HCT116 (cell line): ENCODE measurements at regions not wholly inside any gene's neighbourhood (a gene's known extent, or its start where the extent isn't known, plus 50 kb on each side); places are given as distances from the start of the nearest gene placed in this dataset.

ENCODE experiments used
- ATAC-seq: fragments of 200-7000 bp; cut with Tn5 transposase; 2 replicates; pipeline ENCODE4 v1.9.1; 2020; ENCODE audit warnings: mild to moderate bottlenecking, moderate library complexity
- BruUV-seq: library from RNA; stranded (reverse); fragments of 400-500 nt; replicated peaks from 2 replicates; lab custom pipeline; 2021; lab: Mats Ljungman, UMichigan
- CTCF ChIA-PET: fragments of 300-600 bp; sonication (Branson Sonifier 250); formaldehyde crosslinking; loops from one replicate; lab custom pipeline; 2021; ENCODE audit warnings: antibody characterized with exemption; lab: Charles Lee
- POLR2A ChIA-PET: fragments of 300-600, 350-600 bp; sonication (Branson Sonifier 250); formaldehyde crosslinking; loops from one replicate; lab custom pipeline; 2021; ENCODE audit warnings: antibody characterized with exemption; lab: Charles Lee
- RAD21 ChIA-PET, 2 experiments: fragments of 300-600 bp; sonication (Branson Sonifier 250); formaldehyde crosslinking; loops; one replicate each; lab custom pipeline; 2023; ENCODE audit warnings: low total read pairs in 2 of 2; ENCODE audit not compliant: uncharacterized antibody in 2 of 2, unreplicated experiment in 2 of 2, low non-redundant PET in 1 of 2; lab: Charles Lee
- DNase-seq: peaks from one replicate; pipeline ENCODE4 v3.0.0-alpha.2; 2010; ENCODE audit warnings: low read depth, low spot score
- H2AFZ ChIP-seq: fragments of 200-600 bp; shearing (Covaris generic), sonication (generic); 2 replicates; pipeline ENCODE4 v1.6.1; 2017; ENCODE audit warnings: low read depth, mixed run types, mixed read lengths, antibody characterized with exemption, low read length; ENCODE audit not compliant: poor library complexity, severe bottlenecking
- H3K27ac ChIP-seq: 2 replicates; pipeline ENCODE4 v1.5.1; 2012; ENCODE audit warnings: low read depth, low read length
- H3K27me3 ChIP-seq: fragments of 200-600 bp; sonication (generic); 2 replicates; pipeline ENCODE4 v1.6.1; 2016; ENCODE audit warnings: mixed run types, low read length, mixed read lengths; ENCODE audit not compliant: insufficient read depth
- H3K36me3 ChIP-seq, 2 experiments: fragments of 200-500 bp in 1 of 2; fragments of 200-600 bp in 1 of 2; sonication (Bioruptor generic) in 1 of 2; sonication (generic) in 1 of 2; 2 replicates each; pipeline versions ENCODE4 v1.5.1 to v1.6.1; 2014 to 2016; ENCODE audit warnings: low read length in 2 of 2, inconsistent platforms in 1 of 2, mixed read lengths in 1 of 2, mixed run types in 1 of 2; ENCODE audit not compliant: insufficient read depth in 2 of 2, control insufficient read depth in 1 of 2
- H3K4me1 ChIP-seq, 2 experiments: fragments of 200-600 bp in 1 of 2; sonication (generic) in 1 of 2; 2 replicates each; pipeline versions ENCODE4 v1.5.1 to v1.6.1; 2012 to 2017; ENCODE audit warnings: low read length in 2 of 2, inconsistent platforms in 1 of 2, mild to moderate bottlenecking in 1 of 2, mixed read lengths in 1 of 2, mixed run types in 1 of 2, moderate library complexity in 1 of 2; ENCODE audit not compliant: insufficient read depth in 2 of 2, control insufficient read depth in 1 of 2
- H3K4me2 ChIP-seq: fragments of 200-600 bp; sonication (generic); 2 replicates; pipeline ENCODE4 v1.6.1; 2017; ENCODE audit warnings: mixed run types, low read length, mixed read lengths
- H3K4me3 ChIP-seq, 2 experiments: fragments of 200-600 bp in 1 of 2; sonication (generic) in 1 of 2; replicated peaks in 1 of 2; 2 replicates each; pipeline ENCODE4 v1.5.1; 2011 to 2016; ENCODE audit warnings: low read length in 2 of 2, control low read depth in 1 of 2, low read depth in 1 of 2, mild to moderate bottlenecking in 1 of 2, mixed read lengths in 1 of 2, mixed run types in 1 of 2
- H3K79me2 ChIP-seq: fragments of 200-600 bp; sonication (generic); 2 replicates; pipeline ENCODE4 v1.6.1; 2017; ENCODE audit warnings: mild to moderate bottlenecking, mixed run types, low read length, moderate library complexity, mixed read lengths; ENCODE audit not compliant: insufficient read depth
- H3K9ac ChIP-seq: fragments of 200-600 bp; sonication (generic); 2 replicates; pipeline ENCODE4 v1.6.1; 2016; ENCODE audit warnings: low read length, mixed read lengths
- H3K9me2 ChIP-seq: fragments of 200-600 bp; sonication (generic), shearing (Covaris generic); 2 replicates; pipeline ENCODE4 v1.6.1; 2017; ENCODE audit warnings: mixed run types, mild to moderate bottlenecking, moderate library complexity; ENCODE audit not compliant: insufficient read depth
- H3K9me3 ChIP-seq, 2 experiments: fragments of 200-500 bp in 1 of 2; fragments of 200-600 bp in 1 of 2; sonication (Bioruptor generic) in 1 of 2; sonication (generic) in 1 of 2; 2 replicates each; pipeline ENCODE4 v1.6.1; 2014 to 2017; ENCODE audit warnings: low read length in 2 of 2, mixed read lengths in 2 of 2, inconsistent platforms in 1 of 2, low read depth in 1 of 2, mild to moderate bottlenecking in 1 of 2, mixed run types in 1 of 2, moderate library complexity in 1 of 2; ENCODE audit not compliant: control insufficient read depth in 1 of 2, insufficient read depth in 1 of 2
- H4K20me1 ChIP-seq: fragments of 200-600 bp; sonication (generic), shearing (Covaris generic); 2 replicates; pipeline ENCODE4 v1.6.1; 2017; ENCODE audit warnings: mixed run types, mild to moderate bottlenecking, moderate library complexity; ENCODE audit not compliant: insufficient read depth
- ATF3 ChIP-seq: IDR thresholded peaks from 2 replicates; pipeline ENCODE4 v1.6.1; 2012
- CBX3 ChIP-seq: IDR thresholded peaks from 2 replicates; pipeline ENCODE4 v1.6.1; 2012; ENCODE audit warnings: low read depth
- CEBPB ChIP-seq: IDR thresholded peaks from 2 replicates; pipeline ENCODE4 v1.6.1; 2012; ENCODE audit warnings: low read depth
- EGR1 ChIP-seq: IDR thresholded peaks from 2 replicates; pipeline ENCODE4 v1.6.1; 2012; ENCODE audit warnings: low read depth
- FOSL1 ChIP-seq: IDR thresholded peaks from 2 replicates; pipeline ENCODE4 v1.6.1; 2012; ENCODE audit warnings: low read depth
- JUND ChIP-seq: IDR thresholded peaks from 2 replicates; pipeline ENCODE4 v1.6.1; 2012
- MAX ChIP-seq: IDR thresholded peaks from 2 replicates; pipeline ENCODE4 v1.6.1; 2012
- POLR2A ChIP-seq: IDR thresholded peaks from 2 replicates; pipeline ENCODE4 v1.7.0; 2011; ENCODE audit warnings: borderline replicate concordance; ENCODE audit not compliant: insufficient read depth, insufficient read length; ENCODE audit errors: extremely low read depth
- SIN3A ChIP-seq: IDR thresholded peaks from 2 replicates; pipeline ENCODE4 v1.6.1; 2012; ENCODE audit warnings: low read depth
- SRF ChIP-seq: IDR thresholded peaks from 2 replicates; pipeline ENCODE4 v1.6.1; 2012; ENCODE audit warnings: low read depth
- TCF7L2 ChIP-seq: IDR thresholded peaks from 2 replicates; pipeline ENCODE4 v1.7.0; 2011; ENCODE audit warnings: borderline replicate concordance, inconsistent platforms; ENCODE audit not compliant: insufficient read depth, insufficient read length; ENCODE audit errors: extremely low read depth
- YY1 ChIP-seq: IDR thresholded peaks from 2 replicates; pipeline ENCODE4 v1.6.1; 2011; ENCODE audit warnings: low read length, low read depth, moderate library complexity, mild to moderate bottlenecking; ENCODE audit not compliant: insufficient replicate concordance; ENCODE audit errors: extremely low read depth
- intact Hi-C: fragments of 100-400 bp; cut with micrococcal nuclease; formaldehyde crosslinking; loops from 2 replicates; pipeline ENCODE4 v1.10.0; 2022
- TF ChIP-seq, protein P1 (sequence below): IDR thresholded peaks from 2 replicates; pipeline ENCODE4 v1.6.1; 2012; ENCODE audit warnings: low read depth

GRCh38 chr1:232212253-232212652 is 417.7 kb downstream of the SIPA1L2 start:
- intact Hi-C loops: loop anchor here (10.0 kb wide), 1 partner anchor 413 kb away; no protein-coding TSS in a partner anchor
- Histone ChIP-seq H3K9ac (no peak overlapping the region), H3K4me2 (no peak overlapping the region), H3K9me3 (no peaks in the 10 kb centered on the region), H3K27ac (no peak overlapping the region), H3K4me3 (no peak overlapping the region), H3K36me3 (no peaks in the 10 kb centered on the region), H3K9me2 (no peaks in the 10 kb centered on the region), H3K79me2 (no peaks in the 10 kb centered on the region), H3K4me1 (no peaks in the 10 kb centered on the region), H3K27me3 (no peaks in the 10 kb centered on the region), H2AFZ (no peak overlapping the region), H4K20me1 (no peaks in the 10 kb centered on the region)
- no TSS peak for BruUV-seq
- DNase-seq (no peak), ATAC-seq (no peak)
- POLR2A ChIA-PET: no interaction called here
- RAD21 ChIA-PET: no interaction called here
- CTCF ChIA-PET: no interaction called here
- TF ChIP-seq POLR2A (no peak), MAX (no peak), SIN3A (no peak), ATF3 (no peak), TCF7L2 (no peak), EGR1 (no peak), JUND (no peak), YY1 (no peak), CBX3 (no peak), SRF (no peak), CEBPB (no peak), FOSL1 (no peak)
- TF ChIP-seq, protein P1, sequence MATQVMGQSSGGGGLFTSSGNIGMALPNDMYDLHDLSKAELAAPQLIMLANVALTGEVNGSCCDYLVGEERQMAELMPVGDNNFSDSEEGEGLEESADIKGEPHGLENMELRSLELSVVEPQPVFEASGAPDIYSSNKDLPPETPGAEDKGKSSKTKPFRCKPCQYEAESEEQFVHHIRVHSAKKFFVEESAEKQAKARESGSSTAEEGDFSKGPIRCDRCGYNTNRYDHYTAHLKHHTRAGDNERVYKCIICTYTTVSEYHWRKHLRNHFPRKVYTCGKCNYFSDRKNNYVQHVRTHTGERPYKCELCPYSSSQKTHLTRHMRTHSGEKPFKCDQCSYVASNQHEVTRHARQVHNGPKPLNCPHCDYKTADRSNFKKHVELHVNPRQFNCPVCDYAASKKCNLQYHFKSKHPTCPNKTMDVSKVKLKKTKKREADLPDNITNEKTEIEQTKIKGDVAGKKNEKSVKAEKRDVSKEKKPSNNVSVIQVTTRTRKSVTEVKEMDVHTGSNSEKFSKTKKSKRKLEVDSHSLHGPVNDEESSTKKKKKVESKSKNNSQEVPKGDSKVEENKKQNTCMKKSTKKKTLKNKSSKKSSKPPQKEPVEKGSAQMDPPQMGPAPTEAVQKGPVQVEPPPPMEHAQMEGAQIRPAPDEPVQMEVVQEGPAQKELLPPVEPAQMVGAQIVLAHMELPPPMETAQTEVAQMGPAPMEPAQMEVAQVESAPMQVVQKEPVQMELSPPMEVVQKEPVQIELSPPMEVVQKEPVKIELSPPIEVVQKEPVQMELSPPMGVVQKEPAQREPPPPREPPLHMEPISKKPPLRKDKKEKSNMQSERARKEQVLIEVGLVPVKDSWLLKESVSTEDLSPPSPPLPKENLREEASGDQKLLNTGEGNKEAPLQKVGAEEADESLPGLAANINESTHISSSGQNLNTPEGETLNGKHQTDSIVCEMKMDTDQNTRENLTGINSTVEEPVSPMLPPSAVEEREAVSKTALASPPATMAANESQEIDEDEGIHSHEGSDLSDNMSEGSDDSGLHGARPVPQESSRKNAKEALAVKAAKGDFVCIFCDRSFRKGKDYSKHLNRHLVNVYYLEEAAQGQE: no peak
